ENCODE measurements at regions not wholly inside any gene's neighbourhood (a gene's known extent, or its start where the extent isn't known, plus 50 kb on each side); places are given as distances from the start of the nearest gene placed in this dataset.
"Not testable (repeated sequence)": the region's sequence is repeated elsewhere in the genome, so short reads cannot be mapped to it uniquely, and the experiment has no call there.

- H3K36me3 ChIP-seq (ENCODE audit: control insufficient read depth, insufficient read depth, low read length); POLR2A ChIA-PET; H3K27me3 ChIP-seq (ENCODE audit: control insufficient read depth in 2 of 2, insufficient read depth in 2 of 2, low read length in 2 of 2); ATAC-seq; intact Hi-C loops (cut with micrococcal nuclease); H3K9ac ChIP-seq (ENCODE audit: insufficient read depth in 1 of 2, low read depth in 2 of 2, low read length in 2 of 2); H3K79me2 ChIP-seq (ENCODE audit: control insufficient read depth, insufficient read depth, low read length); H2AFZ ChIP-seq (ENCODE audit: low read depth, low read length); H3K4me2 ChIP-seq (ENCODE audit: insufficient read depth, low read length); H3K9me1 ChIP-seq (ENCODE audit: control insufficient read depth, insufficient read depth, low read length); H3K9me3 ChIP-seq (replicated peaks; ENCODE audit: control insufficient read depth, insufficient read depth, low read depth, low read length); H4K20me1 ChIP-seq (replicated peaks; ENCODE audit: control insufficient read depth, insufficient read depth, low read length); BruUV-seq (replicated peaks); CTCF ChIA-PET (ENCODE audit: low intra/inter-chr PET ratio); DNase-seq (ENCODE audit: extremely low read depth in 1 of 4, low spot score in 3 of 4); H3K4me3 ChIP-seq; H3K27ac ChIP-seq (ENCODE audit: extremely low read depth, low read depth, low read length); in situ Hi-C loops (cut with MboI): not testable (repeated sequence)
- peaks cover 0 to 11% of the 10 kb centered on the region in 2 experiments; a peak in 3 of 5 replicates for H3K4me1 ChIP-seq (replicated peaks in 1 of 2; ENCODE audit: control insufficient read depth in 2 of 2, insufficient read depth in 2 of 2, low read length in 2 of 2)
- 6% methylated on average over 8 of the region's 9 CpGs for WGBS (ENCODE audit: insufficient coverage, low coverage, missing lambda C conversion rate)
- peak; percentile 46 for FAIRE-seq
Observed at GRCh38 chr22:23454345-23454744, 125.7 kb downstream of the IGLL1 start.

GRCh38 chr22:23453277-23453676 lies 126.8 kb downstream of the IGLL1 start:
- BruUV-seq (replicated peaks), result no TSS peak
- POLR2A ChIA-PET, result no interaction called here
- no peak for TF ChIP-seq HDAC6 (IDR thresholded peaks at IDR 0.05; ENCODE audit: low read depth, low read length)
- no peak for TF ChIP-seq CBX5 (IDR thresholded peaks at IDR 0.05; ENCODE audit: borderline replicate concordance, low read depth)
- TF ChIP-seq IRF1 (CRISPR knock-in tag; IDR thresholded peaks at IDR 0.05; ENCODE audit: borderline replicate concordance), result no peak
- no peak for TF ChIP-seq PHF21A (IDR thresholded peaks at IDR 0.05; ENCODE audit: borderline replicate concordance, low read depth)
- TF ChIP-seq ZNF280A (IDR thresholded peaks at IDR 0.05; ENCODE audit: low read depth, partially characterized antibody), result no peak
- no peak for TF ChIP-seq ZNF589 (CRISPR knock-in tag; IDR thresholded peaks at IDR 0.05; ENCODE audit: low read depth)
- no peak for TF ChIP-seq RFX7 (CRISPR knock-in tag; IDR thresholded peaks at IDR 0.05)
- no peak for TF ChIP-seq PHB2 (IDR thresholded peaks at IDR 0.05; ENCODE audit: low read depth)
- TF ChIP-seq MCM5 (IDR thresholded peaks at IDR 0.05; ENCODE audit: low read depth), result no peak
- no peak for TF ChIP-seq MAZ (CRISPR knock-in tag; conservative IDR thresholded peaks at IDR 0.05 in 1 of 2, IDR thresholded peaks at IDR 0.05 in 1 of 2)
- no peak for TF ChIP-seq ID3 (CRISPR knock-in tag; IDR thresholded peaks at IDR 0.05)
- no peak for TF ChIP-seq ID3 (tag; IDR thresholded peaks at IDR 0.05)
- no peak for TF ChIP-seq SP2 (IDR thresholded peaks at IDR 0.05; ENCODE audit: extremely low read depth, low read depth, low read length, poor library complexity, severe bottlenecking)

More at GRCh38 chr22:23453277-23453676, 126.8 kb downstream of the IGLL1 start:
- Histone ChIP-seq H3K9me1 (ENCODE audit: control insufficient read depth, insufficient read depth, low read length) (no peaks in the 10 kb centered on the region), H3K4me2 (ENCODE audit: insufficient read depth, low read length) (no peak overlapping the region), H4K20me1 (replicated peaks; ENCODE audit: control insufficient read depth, insufficient read depth, low read length) (no peaks in the 10 kb centered on the region), H3K79me2 (ENCODE audit: control insufficient read depth, insufficient read depth, low read length) (no peaks in the 10 kb centered on the region), H3K9ac (ENCODE audit: insufficient read depth in 1 of 2, low read depth in 2 of 2, low read length in 2 of 2) (no peak overlapping the region), H3K27me3 (ENCODE audit: control insufficient read depth in 2 of 2, insufficient read depth in 2 of 2, low read length in 2 of 2) (no peaks in the 10 kb centered on the region; a peak in 1 of 5 replicates), H3K27ac (ENCODE audit: extremely low read depth, low read depth, low read length) (no peak overlapping the region), H3K4me3 (no peak overlapping the region), H3K36me3 (ENCODE audit: control insufficient read depth, insufficient read depth, low read length) (no peaks in the 10 kb centered on the region), H2AFZ (ENCODE audit: low read depth, low read length) (no peak overlapping the region), H3K4me1 (replicated peaks in 1 of 2; ENCODE audit: control insufficient read depth in 2 of 2, insufficient read depth in 2 of 2, low read length in 2 of 2) (peaks cover 0 to 11% of the 10 kb centered on the region in 2 experiments; a peak in 3 of 5 replicates), H3K9me3 (replicated peaks; ENCODE audit: control insufficient read depth, insufficient read depth, low read depth, low read length) (no peaks in the 10 kb centered on the region)
- 11% methylated on average over 7 of the region's 9 CpGs for WGBS (ENCODE audit: insufficient coverage, low coverage, missing lambda C conversion rate)
- ATAC-seq (no peak), FAIRE-seq (no peak), DNase-seq (ENCODE audit: extremely low read depth in 1 of 4, low spot score in 3 of 4) (no peak)
- intact Hi-C loops (cut with micrococcal nuclease), result no loop called here
- CTCF ChIA-PET (ENCODE audit: low intra/inter-chr PET ratio), result no interaction called here
- in situ Hi-C loops (cut with MboI), result no loop called here

All from K562 (cell line).